Smooth muscle cell of the brain vasculature (primary cell): ENCODE measurements at regions not wholly inside any gene's neighbourhood (a gene's known extent, or its start where the extent isn't known, plus 50 kb on each side); places are given as distances from the start of the nearest gene placed in this dataset.
"Not testable (repeated sequence)": the region's sequence is repeated elsewhere in the genome, so short reads cannot be mapped to it uniquely, and the experiment has no call there.

Experiments used
- DNase-seq: peaks from one replicate; pipeline ENCODE4 v3.0.0-alpha.2; 2012; ENCODE audit warnings: low read depth, low spot score

GRCh38 chr5:104367978-104368377, 805.4 kb upstream of the NUDT12 start:
- DNase-seq: no peak

GRCh38 chr5:104363567-104363966, 801.0 kb upstream of the NUDT12 start:
- DNase-seq: no peak

DNA sequence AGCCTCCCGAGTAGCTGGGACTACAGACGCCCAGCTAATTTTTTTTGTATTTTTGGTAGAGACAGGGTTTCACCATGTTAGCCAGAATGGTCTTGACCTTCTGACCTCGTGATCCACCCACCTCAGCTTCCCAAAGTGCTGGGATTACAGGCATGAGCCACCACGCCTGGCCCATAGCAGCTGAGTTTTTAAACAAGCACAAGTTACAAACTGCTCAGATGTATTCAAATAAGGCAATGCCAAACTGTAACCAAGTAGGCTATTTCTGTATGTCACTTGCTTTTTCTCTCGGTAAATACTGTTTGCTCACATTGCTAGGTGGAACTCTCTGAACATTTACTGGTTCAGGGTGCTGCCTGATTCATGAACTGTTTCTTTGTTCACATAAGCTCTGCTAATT, 799.3 kb upstream of the NUDT12 start:
- DNase-seq: no peak

DNA sequence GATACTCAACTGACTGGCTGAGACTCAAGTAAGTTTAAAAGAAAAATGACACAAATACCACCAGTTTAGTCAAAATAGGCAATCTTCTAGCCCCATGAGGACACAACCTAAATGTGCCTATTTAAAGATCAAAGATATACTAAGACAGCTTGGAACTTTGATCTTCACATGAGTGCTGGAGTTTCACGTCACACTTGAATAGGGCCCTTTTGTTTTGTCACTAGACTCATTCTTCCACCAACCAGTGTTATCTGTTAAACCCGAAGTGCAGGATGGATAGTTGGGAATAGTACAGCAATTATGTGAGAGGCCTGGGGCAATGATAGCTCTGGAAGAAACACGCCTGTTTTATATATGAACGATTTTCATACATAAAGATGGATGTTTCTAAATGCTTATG, 792.8 kb upstream of the NUDT12 start:
- DNase-seq: no peak

- no peak for DNase-seq
These were observed 790.8 kb upstream of the NUDT12 start for GRCh38 chr5:104353371-104353770.

DNA sequence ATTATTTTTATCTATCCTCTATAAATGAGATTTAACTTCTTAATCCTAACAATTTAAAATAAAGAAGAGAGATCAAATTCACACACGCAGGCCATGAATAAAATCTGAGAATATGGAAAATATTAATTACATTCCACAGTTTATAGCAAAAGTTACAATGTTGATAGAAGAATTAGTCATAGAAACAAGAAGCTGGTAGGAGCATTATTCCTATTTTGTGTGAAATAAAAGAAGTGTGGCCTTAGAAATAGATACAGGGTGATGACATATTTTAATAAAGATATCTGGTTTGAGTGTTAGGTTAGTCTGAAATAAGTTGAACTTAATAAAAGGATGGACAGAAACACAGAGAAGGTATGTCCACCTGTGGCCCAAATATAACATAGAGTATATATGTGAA, 790.4 kb upstream of the NUDT12 start:
- no peak for DNase-seq

DNA sequence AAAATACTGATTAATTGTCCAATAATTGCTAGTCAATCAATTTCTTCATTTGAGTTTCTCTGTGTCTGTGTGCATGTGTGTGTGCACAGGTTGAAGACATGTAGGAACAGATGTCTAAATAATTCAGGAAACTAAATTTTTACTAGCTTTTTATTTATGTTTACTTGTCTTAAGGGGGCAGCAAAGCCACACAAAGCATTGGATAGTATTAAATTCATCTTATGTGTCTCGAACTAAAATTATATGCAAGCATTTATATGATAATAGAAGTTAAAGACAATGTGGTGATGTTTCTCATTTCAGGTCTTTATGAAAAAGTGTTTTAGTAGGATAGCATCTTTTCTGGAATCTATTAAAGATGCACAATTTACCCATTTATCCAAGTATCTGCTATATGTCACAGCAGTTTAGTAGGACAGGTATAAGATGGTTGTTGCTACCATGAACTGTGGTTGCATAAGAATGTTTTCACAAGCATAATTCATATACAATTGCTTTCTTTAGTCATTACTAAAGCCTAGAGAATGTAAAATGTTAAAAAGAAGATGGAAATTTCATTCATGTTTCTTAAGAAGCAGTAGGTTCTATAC, 784.6 kb upstream of the NUDT12 start:
- no peak for DNase-seq

- no peak for DNase-seq
These were observed 782.8 kb upstream of the NUDT12 start for GRCh38 chr5:104345222-104346016.

DNA sequence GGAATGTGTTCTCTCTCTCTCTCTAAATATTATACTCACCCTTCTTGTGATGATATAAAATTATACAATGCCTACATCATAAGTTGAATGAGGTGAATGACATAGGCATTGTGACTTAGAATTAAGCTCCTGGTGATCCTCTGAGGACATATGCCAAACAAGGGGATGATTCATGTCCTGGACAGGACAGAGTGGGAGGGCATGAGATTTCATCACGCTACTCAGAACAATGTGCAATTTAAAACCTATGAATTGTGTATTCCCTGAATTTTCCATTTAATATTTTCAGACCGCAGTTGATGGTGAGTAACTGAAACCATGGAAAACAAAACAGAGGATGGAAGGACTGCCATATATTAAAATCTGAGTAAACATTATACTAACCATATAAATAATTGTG, 782.2 kb upstream of the NUDT12 start:
- no peak for DNase-seq

GRCh38 chr5:104327801-104328200, 765.2 kb upstream of the NUDT12 start:
- DNase-seq: no peak

GRCh38 chr5:104326966-104327365, 764.4 kb upstream of the NUDT12 start:
- DNase-seq: no peak

DNA sequence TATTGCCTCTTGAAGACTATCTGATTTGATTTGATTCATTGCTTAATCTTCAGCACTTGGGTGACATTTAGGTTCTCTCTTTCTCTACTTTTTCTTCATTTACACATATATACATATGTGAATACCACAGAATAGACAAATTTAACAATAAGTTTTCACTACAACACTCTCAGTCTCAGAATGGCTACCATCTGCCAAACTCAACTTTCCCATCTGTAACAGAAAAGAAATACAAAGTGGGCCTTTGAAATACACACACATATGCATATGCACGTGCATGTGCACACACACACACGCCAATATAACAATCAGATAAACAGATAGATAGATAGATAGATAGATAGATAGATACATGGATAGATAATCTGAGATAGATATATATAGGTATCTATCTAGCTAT, 762.8 kb upstream of the NUDT12 start:
- no peak for DNase-seq

DNA sequence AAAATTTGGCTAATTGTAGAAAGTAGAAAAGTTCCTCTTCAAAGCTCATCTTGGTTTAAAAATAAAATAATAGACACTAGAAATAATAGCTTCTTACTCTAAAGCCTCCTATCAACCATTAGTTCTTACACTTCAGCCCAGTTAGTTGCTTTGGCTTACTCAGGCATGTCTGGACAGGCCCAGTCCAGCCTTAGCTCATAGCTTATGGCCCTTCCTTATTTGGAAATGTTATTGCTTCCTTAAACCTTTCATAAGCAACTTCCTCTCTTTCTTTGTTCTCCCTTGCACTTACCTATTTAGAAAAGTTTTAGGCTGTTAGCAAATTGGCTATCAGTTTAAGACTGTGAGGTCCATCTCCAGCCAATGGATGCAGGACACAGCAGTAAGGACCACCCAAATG, 754.1 kb upstream of the NUDT12 start:
- not testable (repeated sequence) for DNase-seq

DNA sequence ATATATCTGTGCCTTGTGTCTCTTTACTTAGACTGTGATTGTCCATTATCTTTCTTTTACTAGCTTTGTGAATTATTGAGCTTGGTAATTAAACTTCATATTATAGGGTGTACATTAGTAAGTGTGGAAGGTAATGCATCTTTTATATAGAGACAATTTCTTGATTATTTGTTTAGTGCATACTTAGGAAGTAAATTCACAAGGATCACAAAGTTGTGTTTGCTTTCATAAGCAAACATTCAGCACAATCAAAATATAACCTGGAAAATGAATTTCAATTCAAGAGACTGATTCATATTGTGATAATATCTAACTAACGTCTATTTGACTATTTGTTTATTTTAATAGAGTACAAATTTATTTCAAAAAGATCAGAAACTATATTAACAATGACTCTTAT, 749.9 kb upstream of the NUDT12 start:
- no peak for DNase-seq

GRCh38 chr5:104305602-104306001, 743.0 kb upstream of the NUDT12 start:
- no peak for DNase-seq

DNA sequence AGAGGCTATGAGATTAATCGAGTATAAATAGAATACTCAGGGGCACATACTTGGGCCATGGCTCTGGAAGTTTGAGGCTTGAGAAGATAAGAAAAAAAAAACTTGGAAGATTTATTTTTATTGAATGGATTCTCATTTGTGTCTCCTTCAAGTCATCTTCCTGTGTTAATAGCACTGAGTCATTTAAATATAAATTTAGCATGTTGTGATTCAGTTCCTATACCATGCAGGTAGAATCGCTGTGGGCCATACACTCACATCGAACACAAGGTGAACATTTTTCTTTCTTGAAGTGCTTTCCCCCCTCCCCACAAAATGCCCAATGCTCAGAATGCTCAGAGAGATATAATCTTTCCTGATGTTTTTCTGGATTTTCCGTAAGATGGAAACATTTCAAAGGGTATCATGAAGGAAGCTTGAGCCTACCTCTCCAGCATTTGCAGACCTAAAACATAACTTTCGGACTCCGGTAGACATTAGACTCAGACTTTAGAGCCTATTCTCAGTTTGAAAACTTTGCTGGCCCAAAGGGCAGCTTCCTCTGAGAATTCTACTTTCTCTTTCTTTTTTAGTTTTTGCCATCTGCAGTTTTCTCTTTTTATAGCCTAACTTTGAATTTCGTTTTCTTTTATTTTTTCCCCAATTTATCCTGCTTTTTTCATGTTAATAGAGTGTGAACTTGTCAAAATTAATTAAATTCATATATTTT, 737.6 kb upstream of the NUDT12 start:
- DNase-seq: no peak

- no peak for DNase-seq
These were observed 735.9 kb upstream of the NUDT12 start for GRCh38 chr5:104298518-104298917.

GRCh38 chr5:104297076-104297475, 734.5 kb upstream of the NUDT12 start:
- no peak for DNase-seq

- DNase-seq: no peak
These were observed 733.4 kb upstream of the NUDT12 start for GRCh38 chr5:104295991-104296390.

GRCh38 chr5:104283136-104283535, 720.5 kb upstream of the NUDT12 start:
- DNase-seq: no peak

GRCh38 chr5:104273725-104274124, 711.1 kb upstream of the NUDT12 start:
- no peak for DNase-seq

DNA sequence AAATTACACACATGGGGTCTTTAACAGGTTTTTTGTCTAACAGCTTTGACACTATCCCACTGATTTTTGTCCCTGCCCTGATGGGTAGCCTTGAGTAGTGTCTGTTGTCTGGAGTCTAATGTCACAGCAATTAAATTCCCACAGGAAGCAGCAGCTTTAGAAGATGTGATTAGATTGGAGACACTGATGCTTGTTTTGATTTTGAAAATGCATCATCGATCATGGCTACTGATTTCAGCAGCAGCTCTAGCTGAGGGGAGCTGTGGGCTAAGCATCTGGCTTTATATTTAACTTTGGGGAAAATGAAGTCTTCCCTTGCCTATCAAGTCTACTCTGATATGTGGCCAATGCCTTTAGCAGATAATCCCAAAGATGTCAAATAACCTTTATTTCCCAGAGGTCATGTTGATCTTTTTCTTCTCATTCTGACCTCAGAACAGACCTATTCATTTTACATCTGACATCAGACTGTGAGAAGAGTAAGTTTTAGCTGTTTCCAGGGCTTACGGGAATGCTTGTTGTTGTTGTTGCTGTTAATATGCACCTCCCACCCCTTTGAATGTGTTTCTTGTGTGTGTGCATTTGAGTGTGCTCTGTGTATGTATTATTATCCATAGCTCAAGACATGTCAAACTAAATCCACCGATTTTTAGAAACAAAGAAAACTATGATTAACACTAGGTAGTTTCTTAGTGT, 704.9 kb upstream of the NUDT12 start:
- no peak for DNase-seq
